ENCODE measurements at regions not wholly inside any gene's neighbourhood (a gene's known extent, or its start where the extent isn't known, plus 50 kb on each side); places are given as distances from the start of the nearest gene placed in this dataset.

- peak overlapping the region; percentile 99 for H3K27ac ChIP-seq (ENCODE audit: poor library complexity, severe bottlenecking)
- no peaks in the 10 kb centered on the region for H3K9me3 ChIP-seq (ENCODE audit: severe bottlenecking)
- peaks cover 44% of the 10 kb centered on the region for H3K36me3 ChIP-seq (ENCODE audit: low read depth)
- H3K4me1 ChIP-seq (ENCODE audit: insufficient read depth, poor library complexity, severe bottlenecking): peaks cover 50% of the 10 kb centered on the region
- H3K27me3 ChIP-seq (ENCODE audit: insufficient read depth, poor library complexity, severe bottlenecking): no peaks in the 10 kb centered on the region
- no peak overlapping the region for H3K4me3 ChIP-seq (ENCODE audit: severe bottlenecking)
- TF ChIP-seq CTCF (IDR thresholded peaks at IDR 0.05; ENCODE audit: poor library complexity, severe bottlenecking): no peak
- no peak for DNase-seq (ENCODE audit: low spot score)
- ATAC-seq (ENCODE audit: low read depth): no peak
Observed at GRCh38 chr12:124393831-124394230, 98.9 kb downstream of the RFLNA start.

- Histone ChIP-seq H3K36me3 (ENCODE audit: low read depth) (peaks cover 40% of the 10 kb centered on the region), H3K4me3 (ENCODE audit: severe bottlenecking) (no peak overlapping the region), H3K27me3 (ENCODE audit: insufficient read depth, poor library complexity, severe bottlenecking) (no peaks in the 10 kb centered on the region), H3K27ac (ENCODE audit: poor library complexity, severe bottlenecking) (peak overlapping the region; percentile 99), H3K9me3 (ENCODE audit: severe bottlenecking) (no peaks in the 10 kb centered on the region), H3K4me1 (ENCODE audit: insufficient read depth, poor library complexity, severe bottlenecking) (peaks cover 50% of the 10 kb centered on the region)
- no peak for TF ChIP-seq CTCF (IDR thresholded peaks at IDR 0.05; ENCODE audit: poor library complexity, severe bottlenecking)
- ATAC-seq (ENCODE audit: low read depth): no peak
- DNase-seq (ENCODE audit: low spot score): no peak
Observed at GRCh38 chr12:124393414-124393790, 98.5 kb downstream of the RFLNA start.

- Histone ChIP-seq H3K4me1 (ENCODE audit: insufficient read depth, poor library complexity, severe bottlenecking) (peaks cover 50% of the 10 kb centered on the region), H3K4me3 (ENCODE audit: severe bottlenecking) (no peak overlapping the region), H3K36me3 (ENCODE audit: low read depth) (peaks cover 34% of the 10 kb centered on the region), H3K9me3 (ENCODE audit: severe bottlenecking) (no peaks in the 10 kb centered on the region), H3K27me3 (ENCODE audit: insufficient read depth, poor library complexity, severe bottlenecking) (no peaks in the 10 kb centered on the region), H3K27ac (ENCODE audit: poor library complexity, severe bottlenecking) (peak overlapping the region; percentile 99)
- ATAC-seq (ENCODE audit: low read depth): peak; percentile 21
- DNase-seq (ENCODE audit: low spot score): no peak
- TF ChIP-seq CTCF (IDR thresholded peaks at IDR 0.05; ENCODE audit: poor library complexity, severe bottlenecking): no peak
Observed at GRCh38 chr12:124392667-124393413, 97.9 kb downstream of the RFLNA start.

- H3K27me3 ChIP-seq (ENCODE audit: insufficient read depth, poor library complexity, severe bottlenecking): no peaks in the 10 kb centered on the region
- ATAC-seq (ENCODE audit: low read depth) (no peak), DNase-seq (ENCODE audit: low spot score) (no peak)
- TF ChIP-seq CTCF (IDR thresholded peaks at IDR 0.05; ENCODE audit: poor library complexity, severe bottlenecking): no peak
- peak overlapping the region; percentile 99 for H3K27ac ChIP-seq (ENCODE audit: poor library complexity, severe bottlenecking)
- H3K4me1 ChIP-seq (ENCODE audit: insufficient read depth, poor library complexity, severe bottlenecking): peaks cover 50% of the 10 kb centered on the region
- no peaks in the 10 kb centered on the region for H3K9me3 ChIP-seq (ENCODE audit: severe bottlenecking)
- H3K4me3 ChIP-seq (ENCODE audit: severe bottlenecking): no peak overlapping the region
- H3K36me3 ChIP-seq (ENCODE audit: low read depth): peaks cover 29% of the 10 kb centered on the region
Observed at GRCh38 chr12:124392271-124392666, 97.4 kb downstream of the RFLNA start.

All from RWPE2 (cell line).